ENCODE measurements at regions not wholly inside any gene's neighbourhood (a gene's known extent, or its start where the extent isn't known, plus 50 kb on each side); places are given as distances from the start of the nearest gene placed in this dataset.

DNA sequence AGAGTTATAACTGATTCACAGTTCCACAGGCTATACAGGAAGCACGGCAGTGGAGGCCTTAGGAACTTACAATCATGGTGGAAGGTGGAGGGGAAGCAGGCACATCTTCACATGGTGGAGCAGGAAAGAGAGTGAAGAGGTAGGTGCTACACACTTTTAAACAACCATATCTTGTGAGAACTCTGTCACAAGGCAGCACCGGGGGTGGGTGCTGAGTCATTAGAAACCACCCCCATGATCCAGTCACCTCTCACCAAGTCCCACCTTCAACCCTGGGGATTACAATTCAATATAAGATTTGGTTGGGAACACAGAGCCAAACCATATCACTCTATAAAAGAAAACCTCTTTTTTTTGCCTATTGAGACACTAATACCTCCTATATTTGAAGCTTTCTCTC, 1108.5 kb upstream of the CDH2 start:
- no peak for TF ChIP-seq GABPA (IDR thresholded peaks at IDR 0.05; ENCODE audit: borderline replicate concordance, insufficient read depth, low read length)
- TF ChIP-seq CBX5 (IDR thresholded peaks at IDR 0.05; ENCODE audit: low read depth, low read length): no peak
- TF ChIP-seq POLR2A (IDR thresholded peaks at IDR 0.05; ENCODE audit: control extremely low read depth in 1 of 2, low read depth in 2 of 2, low read length in 2 of 2): no peak
- TF ChIP-seq SP4 (IDR thresholded peaks at IDR 0.05; ENCODE audit: low read length): no peak
- TF ChIP-seq TAF1 (IDR thresholded peaks at IDR 0.05; ENCODE audit: low read depth, low read length): no peak
- no peak overlapping the region for H2BK120ac ChIP-seq (replicated peaks; ENCODE audit: low read depth, low read length)
- H4K8ac ChIP-seq (ENCODE audit: extremely low read depth, insufficient read depth, low read length): no peak overlapping the region
- no peak overlapping the region for H3K18ac ChIP-seq (ENCODE audit: extremely low read depth, low read length)
- H2BK15ac ChIP-seq (ENCODE audit: low read length): no peak overlapping the region
- no peak overlapping the region for H3K27ac ChIP-seq (ENCODE audit: low read depth, low read length)
- no peaks in the 10 kb centered on the region for H3K23me2 ChIP-seq (ENCODE audit: low read depth, low read length)
- CTCF ChIA-PET (ENCODE audit: partially characterized antibody): interaction anchor here (0.6 kb wide), 1 partner anchor 312 kb away, joined by 3 read pairs; no protein-coding TSS in a partner anchor
- H3K79me2 ChIP-seq (ENCODE audit: control insufficient read depth in 1 of 2, insufficient read depth in 2 of 2, low read length in 2 of 2): no peaks in the 10 kb centered on the region
- no peak overlapping the region for H3K4me3 ChIP-seq (ENCODE audit: extremely low read depth in 1 of 4, insufficient read depth in 2 of 4, low read depth in 3 of 4, low read length in 4 of 4)
- H3K14ac ChIP-seq (ENCODE audit: insufficient read length): no peak overlapping the region
- H3K9ac ChIP-seq (replicated peaks in 1 of 4; ENCODE audit: extremely low read depth in 1 of 4, low read depth in 3 of 4, low read length in 3 of 4): no peak overlapping the region
- H3K79me1 ChIP-seq (ENCODE audit: low read depth, low read length): no peaks in the 10 kb centered on the region
- H2BK20ac ChIP-seq (ENCODE audit: low read length): no peak overlapping the region
- no peaks in the 10 kb centered on the region for H3K4me1 ChIP-seq (replicated peaks in 1 of 4; ENCODE audit: control insufficient read depth in 3 of 4, insufficient read depth in 4 of 4, low read length in 3 of 4)
- no peak overlapping the region for H4K5ac ChIP-seq (ENCODE audit: insufficient read length, low read depth, low read length)
- no peaks in the 10 kb centered on the region for H3K36me3 ChIP-seq (ENCODE audit: control insufficient read depth in 2 of 4, insufficient read depth in 4 of 4, low read length in 3 of 4)
- H3K9me3 ChIP-seq (ENCODE audit: insufficient read depth in 2 of 2, low read depth in 1 of 2, low read length in 1 of 2): no peaks in the 10 kb centered on the region
- no peak overlapping the region for H3K4ac ChIP-seq (replicated peaks; ENCODE audit: insufficient read length, low read depth, low read length)
- H4K91ac ChIP-seq (replicated peaks; ENCODE audit: insufficient read length, low read length): no peak overlapping the region
- FAIRE-seq (no peak), DNase-seq (ENCODE audit: low read depth in 1 of 2, low spot score in 2 of 2) (no peak)
- WGBS, 2 experiments (ENCODE audit: extremely low coverage in 1 of 2, insufficient coverage in 1 of 2, insufficient read length in 1 of 2, insufficient replicate concordance in 2 of 2, low coverage in 1 of 2, low lambda C conversion rate in 2 of 2, missing lambda C conversion rate in 1 of 2): 94% methylated on average over 2 of the region's 2 CpGs; no CpG with 5 or more reads in 1 of the 2 experiments
- no peak overlapping the region for H2AK5ac ChIP-seq (ENCODE audit: low read depth, low read length)
- H2BK12ac ChIP-seq (ENCODE audit: low read depth, low read length): no peak overlapping the region
- no peak overlapping the region for H3K23ac ChIP-seq (ENCODE audit: insufficient read length)
- POLR2A ChIA-PET (ENCODE audit: partially characterized antibody): no interaction called here
- H2BK5ac ChIP-seq (ENCODE audit: low read depth, low read length): no peak overlapping the region
- H3K27me3 ChIP-seq (replicated peaks in 1 of 4; ENCODE audit: control insufficient read depth in 3 of 4, extremely low read depth in 1 of 4, insufficient read depth in 3 of 4, low read length in 3 of 4): no peaks in the 10 kb centered on the region
- no peaks in the 10 kb centered on the region for H4K20me1 ChIP-seq (replicated peaks in 1 of 2; ENCODE audit: control insufficient read depth in 1 of 2, insufficient read depth in 2 of 2, low read length in 2 of 2)
- no peak overlapping the region for H3K4me2 ChIP-seq (ENCODE audit: insufficient read depth in 1 of 2, low read depth in 2 of 2, low read length in 2 of 2)
- no peak overlapping the region for H3K56ac ChIP-seq (replicated peaks; ENCODE audit: insufficient read length, low read depth, low read length)
- no peak overlapping the region for H2AFZ ChIP-seq (ENCODE audit: low read length)
